GM12865 (cell line): ENCODE measurements at regions not wholly inside any gene's neighbourhood (a gene's known extent, or its start where the extent isn't known, plus 50 kb on each side); places are given as distances from the start of the nearest gene placed in this dataset.

Experiments
- DNase-seq: peaks from one replicate; pipeline ENCODE4 v3.0.0; 2010; ENCODE audit warnings: low read depth
- H3K4me3 ChIP-seq: 2 replicates; pipeline ENCODE4 v1.5.1; 2011; ENCODE audit warnings: mild to moderate bottlenecking, low read depth, low read length, control low read depth
- TF ChIP-seq, protein P1 (sequence below): IDR thresholded peaks from 2 replicates; pipeline ENCODE4 v1.5.1; 2011; ENCODE audit warnings: low read length, control low read depth, low read depth, inconsistent platforms; ENCODE audit not compliant: insufficient read depth; ENCODE audit errors: missing control alignments

DNA sequence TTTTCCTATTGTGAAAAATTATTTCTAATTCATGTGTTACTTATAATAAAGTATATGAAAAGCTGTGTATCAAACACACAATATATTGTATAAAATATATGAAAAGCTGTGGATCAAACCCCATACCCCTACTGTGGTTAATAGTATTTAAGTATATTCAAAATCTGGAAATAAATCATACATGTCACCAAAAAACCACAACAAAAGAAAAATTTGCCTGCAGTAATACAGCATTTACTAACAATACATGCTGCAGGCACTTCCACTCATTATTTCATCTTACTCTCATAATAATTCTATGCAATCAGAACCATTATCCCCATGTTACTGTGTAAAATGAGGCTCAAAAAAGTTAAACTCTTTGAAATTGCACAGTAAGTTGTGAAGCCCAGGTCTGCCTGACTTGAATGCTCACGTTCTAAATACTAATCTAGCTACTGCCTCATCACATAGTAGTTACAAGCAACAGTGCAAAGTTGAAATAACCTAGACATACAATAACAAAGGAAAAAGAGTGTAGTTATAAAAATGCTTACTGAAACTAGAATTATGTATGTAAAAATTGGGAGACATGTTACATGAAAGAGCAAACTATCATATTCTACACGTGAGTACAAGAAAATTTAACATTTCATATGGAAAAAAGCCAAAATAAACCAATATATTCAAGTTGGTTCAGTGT lies 61.7 kb downstream of the FAM217A start:
- no peak for DNase-seq
- TF ChIP-seq, protein P1, sequence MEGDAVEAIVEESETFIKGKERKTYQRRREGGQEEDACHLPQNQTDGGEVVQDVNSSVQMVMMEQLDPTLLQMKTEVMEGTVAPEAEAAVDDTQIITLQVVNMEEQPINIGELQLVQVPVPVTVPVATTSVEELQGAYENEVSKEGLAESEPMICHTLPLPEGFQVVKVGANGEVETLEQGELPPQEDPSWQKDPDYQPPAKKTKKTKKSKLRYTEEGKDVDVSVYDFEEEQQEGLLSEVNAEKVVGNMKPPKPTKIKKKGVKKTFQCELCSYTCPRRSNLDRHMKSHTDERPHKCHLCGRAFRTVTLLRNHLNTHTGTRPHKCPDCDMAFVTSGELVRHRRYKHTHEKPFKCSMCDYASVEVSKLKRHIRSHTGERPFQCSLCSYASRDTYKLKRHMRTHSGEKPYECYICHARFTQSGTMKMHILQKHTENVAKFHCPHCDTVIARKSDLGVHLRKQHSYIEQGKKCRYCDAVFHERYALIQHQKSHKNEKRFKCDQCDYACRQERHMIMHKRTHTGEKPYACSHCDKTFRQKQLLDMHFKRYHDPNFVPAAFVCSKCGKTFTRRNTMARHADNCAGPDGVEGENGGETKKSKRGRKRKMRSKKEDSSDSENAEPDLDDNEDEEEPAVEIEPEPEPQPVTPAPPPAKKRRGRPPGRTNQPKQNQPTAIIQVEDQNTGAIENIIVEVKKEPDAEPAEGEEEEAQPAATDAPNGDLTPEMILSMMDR: no peak
- H3K4me3 ChIP-seq: peak overlapping the region; percentile 70

DNA sequence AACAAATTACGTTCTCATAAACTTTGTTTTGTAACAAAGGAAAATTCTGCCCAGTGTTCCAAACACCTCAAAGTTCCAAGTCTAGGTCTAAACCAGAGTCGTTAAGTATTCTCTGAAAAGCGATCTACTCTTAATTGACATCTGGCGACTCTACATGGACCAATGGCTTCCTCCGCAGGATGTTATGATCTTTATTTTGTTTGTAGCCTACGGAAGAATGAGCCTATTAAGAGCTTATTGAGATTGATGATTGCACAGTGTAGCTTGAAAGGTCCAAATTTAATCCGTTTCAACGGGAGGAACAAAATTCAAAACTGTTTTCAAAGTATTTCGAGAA lies 61.1 kb downstream of the FAM217A start:
- H3K4me3 ChIP-seq: peak overlapping the region; percentile 70
- peak; percentile 60 for DNase-seq
- TF ChIP-seq, protein P1: no peak

DNA sequence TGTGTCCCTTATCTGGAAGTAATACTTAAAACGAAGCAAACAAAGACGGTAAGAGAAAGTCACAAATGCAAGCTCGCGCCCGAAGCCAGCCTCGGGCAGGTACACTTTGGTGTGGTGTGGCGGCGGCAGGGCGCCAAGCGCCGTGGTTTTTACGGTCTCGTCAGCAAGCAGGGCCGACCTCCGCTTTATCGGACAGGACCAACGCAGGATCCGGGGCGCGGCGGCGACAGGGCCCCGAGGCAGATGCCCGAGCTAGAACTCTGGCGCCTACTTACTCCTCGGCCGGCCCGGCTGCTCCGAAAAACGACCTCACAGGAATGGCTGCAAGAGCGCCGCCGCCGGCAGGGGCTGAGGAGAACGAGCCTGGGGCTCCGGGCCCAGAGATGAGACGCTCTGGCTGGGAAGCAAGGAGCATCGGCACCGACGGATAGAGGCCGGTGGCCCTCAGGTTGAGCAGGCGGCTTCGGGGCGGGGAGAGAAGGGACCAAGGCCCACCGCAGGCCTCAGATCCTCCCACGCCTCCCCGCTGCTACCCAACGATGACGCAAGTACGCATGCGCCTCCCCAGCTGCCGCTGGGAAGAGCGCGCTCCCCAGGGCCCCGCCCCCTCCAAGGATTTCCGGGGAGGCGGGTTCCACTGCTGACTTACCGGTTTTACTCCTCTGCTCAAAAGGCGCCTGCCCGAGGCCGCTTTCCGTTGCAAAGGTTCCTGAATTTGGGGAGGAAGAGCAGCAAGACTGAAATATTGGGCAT lies 60.6 kb downstream of the FAM217A start:
- peak overlapping the region; percentile 70 for H3K4me3 ChIP-seq
- TF ChIP-seq, protein P1: peak; percentile 34
- peak; percentile 98 for DNase-seq
